ENCODE measurements at regions not wholly inside any gene's neighbourhood (a gene's known extent, or its start where the extent isn't known, plus 50 kb on each side); places are given as distances from the start of the nearest gene placed in this dataset.
A peak's percentile ranks its signal among the peaks of the same experiment; 100 is the strongest.

DNA sequence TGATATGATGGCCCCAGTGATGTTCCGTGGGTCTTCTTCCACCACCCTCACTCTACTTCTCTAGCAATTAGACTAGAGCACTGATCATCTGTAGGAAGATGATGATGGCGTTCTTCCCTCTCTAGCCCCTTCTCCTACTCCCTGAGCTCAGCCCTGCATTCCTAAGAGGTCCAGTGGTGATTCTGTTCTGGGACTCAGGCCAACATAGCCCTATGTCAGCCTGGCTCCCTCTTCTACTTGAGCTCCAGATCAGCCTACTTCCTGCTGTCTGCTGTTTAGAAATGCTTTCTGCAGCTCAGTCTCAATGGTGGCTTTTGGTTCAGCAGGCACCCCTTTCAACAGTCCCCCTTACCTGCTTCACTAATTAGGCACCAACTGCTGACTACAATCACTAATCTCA, 86.1 kb upstream of the ZBED5 start:
- no peak for DNase-seq

GRCh38 chr11:10942620-10943019, 84.8 kb upstream of the ZBED5 start:
- DNase-seq = no peak

- DNase-seq = no peak
Measured at GRCh38 chr11:10941871-10942270, 84.0 kb upstream of the ZBED5 start.

- no peak for DNase-seq
Measured at GRCh38 chr11:10941414-10941813, 83.6 kb upstream of the ZBED5 start.

DNA sequence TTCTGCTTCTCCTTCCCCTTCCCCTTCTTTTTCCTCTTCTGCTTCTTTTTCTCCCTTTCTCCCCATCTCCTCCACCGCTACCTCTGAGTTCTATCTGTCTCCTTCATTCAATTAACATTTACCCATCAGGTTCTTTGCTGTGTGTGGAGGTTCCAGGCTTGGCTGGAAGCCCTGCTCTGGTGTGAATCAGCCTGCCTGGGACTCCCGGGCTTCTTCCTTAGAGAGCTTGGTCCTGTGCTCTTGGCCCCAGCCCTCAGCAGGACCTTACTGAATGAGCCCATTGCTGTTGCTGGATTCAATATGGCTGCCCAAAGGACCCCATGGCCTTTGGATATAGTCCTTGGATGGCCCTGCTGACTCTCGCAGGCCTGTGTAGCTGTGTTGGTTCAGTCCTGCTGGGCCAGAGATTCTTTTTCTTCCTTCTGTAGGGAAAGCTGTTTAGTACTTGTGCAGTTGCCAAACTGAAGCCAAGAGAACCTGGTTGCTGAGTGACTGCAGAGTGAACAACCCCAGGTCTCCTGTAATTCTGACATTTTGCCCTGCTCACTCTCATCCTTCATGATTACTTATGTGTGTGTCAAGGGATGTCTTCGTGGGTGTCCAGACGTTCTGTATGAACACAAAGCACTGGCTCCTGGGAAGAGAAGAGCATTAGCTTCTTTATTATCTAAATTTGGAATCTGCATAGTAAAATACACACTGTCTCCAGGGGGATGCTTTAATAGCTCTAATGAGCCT, 81.0 kb upstream of the ZBED5 start:
- no peak for DNase-seq

GRCh38 chr11:10938231-10938630, 80.4 kb upstream of the ZBED5 start:
- no peak for DNase-seq

DNA sequence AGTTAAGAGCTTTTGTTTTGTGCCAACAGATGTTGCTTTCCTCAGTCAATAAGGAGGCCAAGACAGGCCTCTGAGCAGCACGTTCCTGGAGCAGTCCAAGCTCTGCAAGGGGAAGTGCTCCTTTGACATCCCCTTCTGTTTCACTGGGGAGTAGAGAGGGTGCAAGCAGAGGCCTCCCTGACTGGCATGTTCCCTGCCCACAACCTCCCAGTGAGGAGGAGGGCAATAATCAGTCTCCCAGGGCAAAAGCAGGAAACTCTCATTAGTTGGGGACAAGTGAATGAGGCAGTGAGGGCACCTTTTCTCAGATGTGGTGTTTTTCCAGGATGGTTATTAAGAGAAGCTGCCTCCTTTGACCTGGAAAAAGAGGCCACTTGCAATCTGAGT, 79.5 kb upstream of the ZBED5 start:
- DNase-seq = no peak

- no peak for DNase-seq
Measured at GRCh38 chr11:10936626-10937384, 79.0 kb upstream of the ZBED5 start.

GRCh38 chr11:10935015-10935559, 77.2 kb upstream of the ZBED5 start:
- no peak for DNase-seq

- no peak for DNase-seq
Measured at GRCh38 chr11:10934293-10934860, 76.5 kb upstream of the ZBED5 start.

GRCh38 chr11:10933455-10934292, 75.8 kb upstream of the ZBED5 start:
- DNase-seq = peak; percentile 35 to 72

- DNase-seq = no peak
Measured at GRCh38 chr11:10932976-10933375, 75.1 kb upstream of the ZBED5 start.

DNA sequence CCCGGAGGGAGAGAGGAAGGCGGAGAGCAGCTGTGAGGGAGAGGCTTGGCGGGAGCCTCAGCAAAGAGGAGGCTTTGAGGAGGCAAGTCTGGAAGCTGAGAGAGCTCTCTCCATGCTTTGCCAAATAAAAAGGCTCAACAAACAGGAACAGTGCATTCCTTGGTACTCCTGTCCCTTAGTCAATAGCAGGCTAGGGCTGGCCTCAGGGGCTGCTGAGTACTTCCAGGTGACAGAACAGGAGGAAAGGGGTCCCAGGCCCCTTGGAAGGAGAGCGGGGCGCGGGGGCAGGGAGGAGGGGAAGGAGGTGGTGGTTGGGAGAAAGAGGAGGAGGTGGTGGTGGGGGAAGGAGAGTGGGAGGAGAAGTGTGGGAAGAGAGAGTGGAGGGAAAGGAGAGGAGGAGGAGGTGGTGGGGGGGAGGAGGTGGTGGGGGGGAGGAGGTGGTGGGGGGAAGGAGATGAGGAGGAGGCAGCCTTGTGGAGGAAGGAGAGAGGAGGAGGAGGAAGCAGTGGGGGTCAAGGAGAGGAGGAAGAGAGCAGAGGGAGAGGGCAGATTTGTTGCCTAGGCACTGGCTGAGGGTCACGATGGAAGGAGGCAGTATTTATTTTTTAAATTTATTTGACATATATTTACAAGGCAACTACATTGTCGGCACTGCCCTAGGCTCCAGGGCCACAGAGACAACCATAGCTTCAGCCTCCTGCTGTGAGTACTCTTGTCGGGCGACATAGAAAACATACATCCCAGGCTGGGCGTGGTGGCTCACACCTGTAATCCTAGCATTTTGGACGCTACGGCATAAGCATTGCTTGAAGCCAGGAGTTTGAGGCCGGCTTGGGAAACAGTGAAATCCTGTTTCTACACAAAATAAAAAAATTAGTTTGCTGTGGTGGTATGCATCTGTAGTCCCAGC, 74.2 kb upstream of the ZBED5 start:
- no peak for DNase-seq

DNA sequence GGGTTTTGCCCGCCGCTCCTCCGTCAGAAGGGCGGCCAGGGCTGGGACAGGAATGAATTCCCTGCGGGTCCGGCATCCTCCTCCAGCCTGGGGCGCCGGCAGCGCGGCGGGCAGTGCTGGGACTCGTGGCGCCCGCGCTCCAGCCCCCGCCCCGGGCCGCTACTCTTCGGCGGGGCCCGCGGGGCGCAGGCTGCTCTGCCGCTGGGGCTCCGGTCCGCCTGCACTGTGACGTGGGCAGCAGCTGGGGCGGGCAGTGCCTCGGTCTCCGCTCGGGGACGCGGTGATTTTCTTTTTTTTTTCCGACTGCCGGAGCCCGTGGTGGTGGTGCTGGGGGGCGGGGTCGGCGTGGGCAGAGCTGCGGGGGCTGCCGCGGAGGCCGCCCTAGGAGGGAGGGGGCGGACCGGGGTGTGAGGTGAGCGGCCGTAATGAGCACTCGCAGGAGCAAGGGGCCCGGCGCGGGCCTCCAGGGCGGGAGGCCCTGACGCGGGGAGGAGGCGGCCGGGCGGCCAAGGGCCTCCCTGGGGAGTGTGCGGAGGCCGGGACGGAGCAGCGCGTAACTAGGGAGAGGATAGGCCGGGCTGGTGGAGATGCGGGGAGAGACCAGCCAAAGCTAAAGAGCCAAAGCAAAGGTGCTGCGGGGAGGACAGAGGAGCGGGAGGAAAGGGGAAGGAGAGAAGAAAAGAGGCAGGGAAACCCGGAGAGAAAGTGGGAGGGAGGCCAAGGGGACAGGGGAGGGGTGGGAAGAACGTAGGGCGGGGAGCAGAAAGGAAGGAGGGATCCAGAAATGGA, 73.3 kb upstream of the ZBED5 start:
- DNase-seq = peak in 1 of 2 experiments; percentile 17

- no peak for DNase-seq
Measured at GRCh38 chr11:10930224-10930971, 72.5 kb upstream of the ZBED5 start.

DNA sequence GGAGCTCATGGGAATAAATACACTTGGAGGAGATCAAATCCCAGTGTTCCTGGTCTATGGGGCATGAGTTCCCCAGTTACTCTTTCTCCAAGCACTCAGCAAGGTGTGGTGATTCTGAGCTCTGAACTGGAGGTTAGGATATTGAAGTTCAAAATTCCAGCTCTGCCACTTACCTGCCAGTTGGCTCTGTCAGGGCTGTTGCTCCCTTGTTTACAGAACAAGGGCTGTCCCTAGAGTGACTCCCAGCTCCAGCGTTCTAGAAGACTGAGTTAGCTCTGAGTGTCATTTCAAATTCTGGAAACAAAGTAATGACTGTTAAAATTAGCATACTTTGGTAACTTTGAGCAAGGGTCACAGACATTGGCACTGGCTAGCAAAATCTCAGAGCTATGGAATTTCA, 69.7 kb upstream of the ZBED5 start:
- DNase-seq = no peak

- no peak for DNase-seq
Measured at GRCh38 chr11:10926801-10927211, 69.0 kb upstream of the ZBED5 start.

DNA sequence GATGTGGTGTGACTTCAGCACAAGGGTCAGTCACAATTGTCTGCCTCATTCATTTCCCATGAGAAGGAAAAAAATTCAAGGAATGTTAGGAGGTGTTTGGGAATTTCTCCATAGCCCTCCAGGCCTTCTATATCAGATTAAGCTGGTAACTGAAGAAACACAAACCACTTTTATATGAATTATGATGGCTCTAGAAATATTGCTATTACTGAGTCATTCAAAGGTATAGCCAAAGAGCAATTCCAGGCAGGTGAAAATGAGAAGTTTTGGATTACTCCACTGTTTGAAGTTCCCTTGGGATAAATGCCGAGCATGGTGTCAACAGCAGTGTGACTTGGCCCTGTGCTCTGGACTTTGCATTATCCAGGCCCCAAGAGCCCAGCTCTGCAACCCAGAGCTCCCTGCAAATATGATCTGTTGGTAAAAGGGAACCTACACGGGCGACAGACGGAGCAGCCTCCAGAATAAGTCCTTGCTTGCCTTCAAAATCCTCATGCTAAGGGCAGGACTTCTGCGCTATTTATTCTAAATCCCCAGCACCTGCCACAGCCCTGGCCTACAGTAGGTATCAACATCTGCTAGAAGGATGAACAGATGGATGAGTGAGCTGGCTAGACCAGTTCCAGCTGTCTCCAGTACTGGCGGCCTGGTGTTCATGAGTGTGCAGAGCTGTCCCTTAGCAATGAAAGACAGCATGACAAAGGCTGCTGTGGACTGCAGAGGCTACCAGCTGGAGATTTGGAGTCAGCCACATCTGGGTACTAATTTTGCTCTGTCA, 67.5 kb upstream of the ZBED5 start:
- DNase-seq = no peak

DNA sequence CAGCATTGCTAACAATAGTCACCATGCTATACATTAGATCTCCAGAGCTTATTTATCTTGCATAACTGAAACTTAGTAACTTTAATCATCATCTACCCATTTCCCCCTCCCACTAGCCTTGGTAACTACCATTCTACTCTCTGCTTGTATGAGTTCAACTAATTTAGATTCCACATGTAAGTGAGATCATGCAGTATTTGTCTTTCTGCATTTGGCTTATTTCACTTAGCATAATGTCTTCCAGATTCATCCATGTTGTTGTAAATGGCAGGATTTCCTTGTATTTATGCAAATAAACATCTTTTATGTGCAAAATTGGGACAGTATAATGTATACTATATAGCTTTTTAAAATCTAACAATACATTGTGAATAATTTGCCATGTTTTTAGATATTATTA, 66.0 kb upstream of the ZBED5 start:
- no peak for DNase-seq
